ENCODE measurements at regions not wholly inside any gene's neighbourhood (a gene's known extent, or its start where the extent isn't known, plus 50 kb on each side); places are given as distances from the start of the nearest gene placed in this dataset.
A peak's percentile ranks its signal among the peaks of the same experiment; 100 is the strongest.

DNA sequence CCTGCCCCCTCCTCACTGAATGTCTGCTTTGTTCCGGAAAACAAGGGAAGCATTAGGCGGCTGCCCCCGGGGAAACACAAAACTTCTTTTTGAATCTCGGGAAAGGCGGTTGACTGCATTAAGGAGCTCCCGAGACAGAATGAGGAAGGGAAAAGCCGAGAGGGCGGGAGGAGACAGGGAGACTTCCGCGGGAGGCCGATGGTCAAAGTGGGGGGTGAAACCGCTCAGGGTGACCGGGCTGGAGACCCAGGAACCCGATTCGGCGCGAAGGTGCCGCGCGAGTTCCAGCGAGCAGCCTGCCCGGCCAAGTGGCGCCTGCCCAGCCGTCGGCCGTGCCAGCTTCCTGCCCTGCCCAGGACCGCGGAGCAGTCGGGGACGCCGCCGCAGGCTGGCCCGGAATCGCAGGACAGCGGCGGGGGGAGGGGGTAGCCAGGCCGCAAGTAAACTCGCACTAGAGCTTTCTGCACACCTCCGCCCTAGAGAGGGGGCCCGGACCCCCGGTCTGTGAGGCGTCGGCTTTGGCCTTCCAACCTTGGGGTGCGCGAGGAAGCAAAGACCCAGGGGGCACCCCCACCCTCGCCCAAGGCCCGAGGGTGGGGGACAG is 55.1 kb upstream of the BCOR start:
- CTCF ChIA-PET, result no interaction called here
- Histone ChIP-seq H3K27me3 (ENCODE audit: control insufficient read depth, insufficient read depth, low read length) (no peaks in the 10 kb centered on the region), H3K4me3 (ENCODE audit: low read depth, low read length) (peak overlapping the region; percentile 30), H3K36me3 (ENCODE audit: control insufficient read depth, insufficient read depth, low read length) (no peaks in the 10 kb centered on the region)
- DNase-seq (ENCODE audit: low read depth), result no peak
- POLR2A ChIA-PET, result no interaction called here
- TF ChIP-seq, protein P1, sequence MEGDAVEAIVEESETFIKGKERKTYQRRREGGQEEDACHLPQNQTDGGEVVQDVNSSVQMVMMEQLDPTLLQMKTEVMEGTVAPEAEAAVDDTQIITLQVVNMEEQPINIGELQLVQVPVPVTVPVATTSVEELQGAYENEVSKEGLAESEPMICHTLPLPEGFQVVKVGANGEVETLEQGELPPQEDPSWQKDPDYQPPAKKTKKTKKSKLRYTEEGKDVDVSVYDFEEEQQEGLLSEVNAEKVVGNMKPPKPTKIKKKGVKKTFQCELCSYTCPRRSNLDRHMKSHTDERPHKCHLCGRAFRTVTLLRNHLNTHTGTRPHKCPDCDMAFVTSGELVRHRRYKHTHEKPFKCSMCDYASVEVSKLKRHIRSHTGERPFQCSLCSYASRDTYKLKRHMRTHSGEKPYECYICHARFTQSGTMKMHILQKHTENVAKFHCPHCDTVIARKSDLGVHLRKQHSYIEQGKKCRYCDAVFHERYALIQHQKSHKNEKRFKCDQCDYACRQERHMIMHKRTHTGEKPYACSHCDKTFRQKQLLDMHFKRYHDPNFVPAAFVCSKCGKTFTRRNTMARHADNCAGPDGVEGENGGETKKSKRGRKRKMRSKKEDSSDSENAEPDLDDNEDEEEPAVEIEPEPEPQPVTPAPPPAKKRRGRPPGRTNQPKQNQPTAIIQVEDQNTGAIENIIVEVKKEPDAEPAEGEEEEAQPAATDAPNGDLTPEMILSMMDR (IDR thresholded peaks at IDR 0.05; ENCODE audit: insufficient read depth, low read depth, low read length), result no peak

GRCh38 chrX:40152173-40152711 is 54.5 kb upstream of the BCOR start:
- Histone ChIP-seq H3K36me3 (ENCODE audit: control insufficient read depth, insufficient read depth, low read length) (no peaks in the 10 kb centered on the region), H3K4me3 (ENCODE audit: low read depth, low read length) (peak overlapping the region; percentile 30), H3K27me3 (ENCODE audit: control insufficient read depth, insufficient read depth, low read length) (no peaks in the 10 kb centered on the region)
- TF ChIP-seq, protein P1 (IDR thresholded peaks at IDR 0.05; ENCODE audit: insufficient read depth, low read depth, low read length), result no peak
- ChIA-PET CTCF (no interaction called here), POLR2A (no interaction called here)
- no peak for DNase-seq (ENCODE audit: low read depth)

GRCh38 chrX:40151211-40152172 is 53.7 kb upstream of the BCOR start:
- Histone ChIP-seq H3K27me3 (ENCODE audit: control insufficient read depth, insufficient read depth, low read length) (no peaks in the 10 kb centered on the region), H3K4me3 (ENCODE audit: low read depth, low read length) (no peak overlapping the region), H3K36me3 (ENCODE audit: control insufficient read depth, insufficient read depth, low read length) (no peaks in the 10 kb centered on the region)
- ChIA-PET CTCF (interaction anchor here (0.6 kb wide), 1 partner anchor 85 kb away, joined by 3 read pairs; no protein-coding TSS in a partner anchor), POLR2A (no interaction called here)
- TF ChIP-seq, protein P1 (IDR thresholded peaks at IDR 0.05; ENCODE audit: insufficient read depth, low read depth, low read length), result no peak
- no peak for DNase-seq (ENCODE audit: low read depth)

DNA sequence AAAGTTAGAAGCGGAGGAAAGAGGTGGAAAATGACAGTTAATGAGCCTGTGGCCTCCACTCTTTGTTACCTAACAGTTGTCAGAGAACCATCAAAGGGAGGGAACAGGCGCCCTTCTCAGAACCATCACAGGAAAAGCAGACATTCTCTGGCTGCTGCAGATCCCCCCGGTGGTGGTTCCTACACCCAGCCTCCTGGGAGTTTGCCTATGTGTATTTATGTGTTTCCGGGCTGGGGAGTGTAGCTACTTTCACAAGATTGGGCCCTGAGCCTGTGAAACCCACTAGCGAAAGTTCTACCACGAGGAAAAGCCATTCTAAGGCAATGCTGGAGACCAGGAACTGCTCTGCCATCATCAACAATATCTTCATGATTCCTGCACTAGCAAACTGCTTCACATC is 52.7 kb upstream of the BCOR start:
- POLR2A ChIA-PET, result no interaction called here
- TF ChIP-seq, protein P1 (IDR thresholded peaks at IDR 0.05; ENCODE audit: insufficient read depth, low read depth, low read length), result peak; percentile 28; the same call in 1 of the 2 replicates
- H3K36me3 ChIP-seq (ENCODE audit: control insufficient read depth, insufficient read depth, low read length), result no peaks in the 10 kb centered on the region
- no peaks in the 10 kb centered on the region for H3K27me3 ChIP-seq (ENCODE audit: control insufficient read depth, insufficient read depth, low read length)
- H3K4me3 ChIP-seq (ENCODE audit: low read depth, low read length), result no peak overlapping the region
- CTCF ChIA-PET, result interaction anchor here (0.6 kb wide), 1 partner anchor 84 kb away, joined by 3 read pairs; no protein-coding TSS in a partner anchor
- no peak for DNase-seq (ENCODE audit: low read depth)

Data from BJ (cell line).